B cell (primary cell): ENCODE measurements at regions not wholly inside any gene's neighbourhood (a gene's known extent, or its start where the extent isn't known, plus 50 kb on each side); places are given as distances from the start of the nearest gene placed in this dataset.

Source experiments
- ATAC-seq: fragments of 200-7000 bp; cut with Tn5 transposase; one replicate; pipeline ENCODE4 v1.10.0; 2021; ENCODE audit warnings: low read depth, mild to moderate bottlenecking, moderate number of reproducible peaks, moderate library complexity
- CTCF ChIA-PET: fragments of 350-600 bp; sonication (Branson Sonifier 250); formaldehyde crosslinking; loops from one replicate; lab custom pipeline; 2021; ENCODE audit warnings: antibody characterized with exemption, inconsistent platforms; lab: Charles Lee
- POLR2A ChIA-PET: fragments of 350-600 bp; sonication (Branson Sonifier 250); formaldehyde crosslinking; loops from one replicate; lab custom pipeline; 2021; ENCODE audit warnings: antibody characterized with exemption; lab: Charles Lee
- DNase-seq: peaks from one replicate; pipeline ENCODE4 v3.0.0; 2013
- H2AFZ ChIP-seq: 2 replicates; pipeline ENCODE4 v1.6.1; 2012; ENCODE audit warnings: mild to moderate bottlenecking, low read depth, low read length; ENCODE audit not compliant: insufficient read depth, poor library complexity, severe bottlenecking
- H3K27ac ChIP-seq, 2 donors: 1 replicate in 1 of 2; 2 replicates in 1 of 2; pipeline ENCODE4 v1.5.1; 2012 to 2013; ENCODE audit warnings: low read length in 2 of 2, mild to moderate bottlenecking in 2 of 2, moderate library complexity in 1 of 2
- H3K27me3 ChIP-seq, 4 experiments: fragments of 200-600 bp in 1 of 4; sonication (generic) in 1 of 4; replicated peaks in 1 of 4; 1 replicate in 2 of 4; 2 replicates in 2 of 4; pipeline versions ENCODE4 v1.6.1 to v1.7.0; 2013 to 2016; ENCODE audit warnings: low read length in 3 of 4, mild to moderate bottlenecking in 2 of 4, mixed read lengths in 1 of 4, moderate library complexity in 1 of 4; ENCODE audit not compliant: insufficient read depth in 4 of 4, control insufficient read depth in 3 of 4; ENCODE audit errors: control extremely low read depth in 1 of 4
- H3K36me3 ChIP-seq, 2 experiments: replicated peaks in 1 of 2; 1 replicate in 1 of 2; 2 replicates in 1 of 2; pipeline versions ENCODE4 v1.6.1 to v1.7.1; 2013; ENCODE audit warnings: low read length in 1 of 2; ENCODE audit not compliant: insufficient read depth in 2 of 2, control insufficient read depth in 1 of 2; ENCODE audit errors: control extremely low read depth in 1 of 2, extremely low read depth in 1 of 2
- H3K4me1 ChIP-seq, 2 donors: fragments of 200-600 bp in 1 of 2; sonication (generic) in 1 of 2; 1 replicate in 1 of 2; 2 replicates in 1 of 2; pipeline versions ENCODE4 v1.5.1 to v1.6.1; 2013 to 2017; ENCODE audit warnings: low read length in 2 of 2; ENCODE audit not compliant: control insufficient read depth in 2 of 2, insufficient read depth in 2 of 2
- H3K4me2 ChIP-seq: replicated peaks from 2 replicates; pipeline ENCODE3; 2012; ENCODE audit warnings: mild to moderate bottlenecking, low read depth, low read length; ENCODE audit not compliant: poor library complexity, severe bottlenecking
- H3K4me3 ChIP-seq, 5 experiments: fragments of 200-600 bp in 1 of 5; sonication (generic) in 1 of 5; 1 replicate in 3 of 5; 2 replicates in 2 of 5; pipeline versions ENCODE4 v1.5.1 to v1.7.0; 2011 to 2016; ENCODE audit warnings: low read length in 4 of 5, mild to moderate bottlenecking in 4 of 5, low read depth in 2 of 5, control low read depth in 1 of 5, moderate library complexity in 1 of 5; ENCODE audit not compliant: insufficient read depth in 1 of 5; ENCODE audit errors: control extremely low read depth in 1 of 5, extremely low read depth in 1 of 5
- H3K79me2 ChIP-seq: fragments of 200-600 bp; sonication (generic); one replicate; pipeline ENCODE4 v1.6.0; 2016; ENCODE audit warnings: low read length; ENCODE audit not compliant: control insufficient read depth, insufficient read depth
- H3K9ac ChIP-seq: fragments of 200-600 bp; sonication (generic); 2 replicates; pipeline ENCODE4 v1.6.1; 2017; ENCODE audit warnings: mild to moderate bottlenecking, low read length, moderate library complexity
- H3K9me3 ChIP-seq, 3 donors: one replicate each; pipeline versions ENCODE4 v1.6.1 to v1.7.1; 2013; ENCODE audit warnings: low read length in 2 of 3; ENCODE audit not compliant: control insufficient read depth in 2 of 3, insufficient read depth in 1 of 3; ENCODE audit errors: control extremely low read depth in 1 of 3
- H4K20me1 ChIP-seq: 2 replicates; pipeline ENCODE4 v1.6.0; 2012; ENCODE audit warnings: mild to moderate bottlenecking, low read length; ENCODE audit not compliant: insufficient read depth, control insufficient read depth, poor library complexity, severe bottlenecking
- H3K27ac Mint-ChIP-seq: one replicate; pipeline ENCODE4 v1.8.0; 2021; ENCODE audit warnings: mixed read lengths
- H3K27me3 Mint-ChIP-seq: one replicate; pipeline ENCODE4 v1.8.0; 2021; ENCODE audit warnings: mixed read lengths
- H3K4me1 Mint-ChIP-seq: one replicate; pipeline ENCODE4 v1.8.0; 2021; ENCODE audit warnings: mixed read lengths
- H3K4me3 Mint-ChIP-seq: one replicate; pipeline ENCODE4 v1.8.0; 2021; ENCODE audit warnings: mixed read lengths
- H3K9me3 Mint-ChIP-seq: one replicate; pipeline ENCODE4 v1.8.0; 2022; ENCODE audit warnings: mixed read lengths; ENCODE audit not compliant: insufficient read depth
- CTCF ChIP-seq: fragments of 200-600 bp; IDR thresholded peaks from one replicate; pipeline ENCODE4 v1.8.0; 2022; ENCODE audit warnings: antibody characterized with exemption, mild to moderate bottlenecking
- EZH2 ChIP-seq: IDR thresholded peaks from 2 replicates; pipeline ENCODE4 v1.6.1; 2012; ENCODE audit warnings: borderline replicate concordance, low read depth, mild to moderate bottlenecking, moderate library complexity, low read length; ENCODE audit not compliant: insufficient read depth, poor library complexity, severe bottlenecking
- WGBS: methylation state at CpG from one replicate; pipeline ENCODE4 v1.1.5; 2013; ENCODE audit warnings: missing lambda C conversion rate; ENCODE audit not compliant: insufficient coverage; 5-methylcytosine and 5-hydroxymethylcytosine counted together
- intact Hi-C: fragments of 100-400 bp; cut with micrococcal nuclease; formaldehyde crosslinking; loops from one replicate; pipeline ENCODE4 v1.10.0; 2022

GRCh38 chr11:103584021-103584420, 452.4 kb upstream of the DDI1 start:
- H3K27ac Mint-ChIP-seq, result no peak overlapping the region
- no peaks in the 10 kb centered on the region for H3K36me3 ChIP-seq
- intact Hi-C loops, result no loop called here
- H3K27me3 Mint-ChIP-seq, result no peaks in the 10 kb centered on the region
- H3K27ac ChIP-seq, result no peak overlapping the region
- no peak overlapping the region for H3K4me2 ChIP-seq
- no peak overlapping the region for H2AFZ ChIP-seq
- ATAC-seq (no peak), DNase-seq (no peak)
- ChIA-PET CTCF (no interaction called here), POLR2A (no interaction called here)
- no CpG with 5 or more reads among the region's 2 CpGs for WGBS
- no peaks in the 10 kb centered on the region for H3K9me3 Mint-ChIP-seq
- no peaks in the 10 kb centered on the region for H3K9me3 ChIP-seq
- no peaks in the 10 kb centered on the region for H4K20me1 ChIP-seq
- TF ChIP-seq CTCF (no peak), EZH2 (no peak)
- no peak overlapping the region for H3K4me3 ChIP-seq
- no peaks in the 10 kb centered on the region for H3K27me3 ChIP-seq
- H3K4me1 ChIP-seq, result no peaks in the 10 kb centered on the region
- H3K79me2 ChIP-seq, result no peaks in the 10 kb centered on the region
- H3K9ac ChIP-seq, result no peak overlapping the region
- no peaks in the 10 kb centered on the region for H3K4me1 Mint-ChIP-seq
- H3K4me3 Mint-ChIP-seq, result no peak overlapping the region

GRCh38 chr11:103584720-103585119, 451.7 kb upstream of the DDI1 start:
- ChIA-PET CTCF (no interaction called here), POLR2A (no interaction called here)
- Histone ChIP-seq H3K27me3 (no peaks in the 10 kb centered on the region), H3K9me3 (no peaks in the 10 kb centered on the region), H4K20me1 (no peaks in the 10 kb centered on the region), H3K4me1 (no peaks in the 10 kb centered on the region), H2AFZ (no peak overlapping the region), H3K9ac (no peak overlapping the region), H3K4me2 (no peak overlapping the region), H3K36me3 (no peaks in the 10 kb centered on the region), H3K27ac (no peak overlapping the region), H3K79me2 (no peaks in the 10 kb centered on the region), H3K4me3 (no peak overlapping the region)
- H3K27ac Mint-ChIP-seq, result no peak overlapping the region
- no peaks in the 10 kb centered on the region for H3K9me3 Mint-ChIP-seq
- H3K4me1 Mint-ChIP-seq, result no peaks in the 10 kb centered on the region
- ATAC-seq, result no peak
- no peak for TF ChIP-seq CTCF
- TF ChIP-seq EZH2, result no peak
- H3K4me3 Mint-ChIP-seq, result no peak overlapping the region
- H3K27me3 Mint-ChIP-seq, result no peaks in the 10 kb centered on the region
- no peak for DNase-seq
- WGBS, result no CpG with 5 or more reads among the region's 1 CpG
- intact Hi-C loops, result no loop called here
